ENCODE measurements at regions not wholly inside any gene's neighbourhood (a gene's known extent, or its start where the extent isn't known, plus 50 kb on each side); places are given as distances from the start of the nearest gene placed in this dataset.

DNA sequence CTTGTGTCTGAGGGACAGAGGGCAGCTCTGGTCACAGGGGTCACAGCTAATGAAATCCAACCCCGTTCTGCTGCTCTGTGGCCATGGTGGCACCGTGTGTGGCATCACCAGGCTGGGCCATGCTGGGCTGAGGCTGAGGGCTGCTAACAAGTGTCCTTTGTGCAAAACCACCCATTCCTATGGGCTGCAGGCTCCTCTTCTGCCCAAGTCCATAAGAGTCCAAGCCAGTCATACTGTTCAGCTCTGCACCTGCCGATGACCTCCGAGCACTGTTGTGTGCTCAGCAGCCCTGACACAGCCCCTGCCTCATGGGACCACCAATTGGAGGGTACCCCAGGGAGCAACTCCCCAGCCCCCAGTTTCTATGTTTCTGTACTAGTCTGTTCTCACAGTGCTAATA, 133.1 kb downstream of the WDR11 start:
- no peak for DNase-seq (ENCODE audit: low read depth)
- TF ChIP-seq, protein P1, sequence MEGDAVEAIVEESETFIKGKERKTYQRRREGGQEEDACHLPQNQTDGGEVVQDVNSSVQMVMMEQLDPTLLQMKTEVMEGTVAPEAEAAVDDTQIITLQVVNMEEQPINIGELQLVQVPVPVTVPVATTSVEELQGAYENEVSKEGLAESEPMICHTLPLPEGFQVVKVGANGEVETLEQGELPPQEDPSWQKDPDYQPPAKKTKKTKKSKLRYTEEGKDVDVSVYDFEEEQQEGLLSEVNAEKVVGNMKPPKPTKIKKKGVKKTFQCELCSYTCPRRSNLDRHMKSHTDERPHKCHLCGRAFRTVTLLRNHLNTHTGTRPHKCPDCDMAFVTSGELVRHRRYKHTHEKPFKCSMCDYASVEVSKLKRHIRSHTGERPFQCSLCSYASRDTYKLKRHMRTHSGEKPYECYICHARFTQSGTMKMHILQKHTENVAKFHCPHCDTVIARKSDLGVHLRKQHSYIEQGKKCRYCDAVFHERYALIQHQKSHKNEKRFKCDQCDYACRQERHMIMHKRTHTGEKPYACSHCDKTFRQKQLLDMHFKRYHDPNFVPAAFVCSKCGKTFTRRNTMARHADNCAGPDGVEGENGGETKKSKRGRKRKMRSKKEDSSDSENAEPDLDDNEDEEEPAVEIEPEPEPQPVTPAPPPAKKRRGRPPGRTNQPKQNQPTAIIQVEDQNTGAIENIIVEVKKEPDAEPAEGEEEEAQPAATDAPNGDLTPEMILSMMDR (conservative IDR thresholded peaks at IDR 0.05; ENCODE audit: control insufficient read depth, insufficient read depth, low read depth, low read length) = no peak

DNA sequence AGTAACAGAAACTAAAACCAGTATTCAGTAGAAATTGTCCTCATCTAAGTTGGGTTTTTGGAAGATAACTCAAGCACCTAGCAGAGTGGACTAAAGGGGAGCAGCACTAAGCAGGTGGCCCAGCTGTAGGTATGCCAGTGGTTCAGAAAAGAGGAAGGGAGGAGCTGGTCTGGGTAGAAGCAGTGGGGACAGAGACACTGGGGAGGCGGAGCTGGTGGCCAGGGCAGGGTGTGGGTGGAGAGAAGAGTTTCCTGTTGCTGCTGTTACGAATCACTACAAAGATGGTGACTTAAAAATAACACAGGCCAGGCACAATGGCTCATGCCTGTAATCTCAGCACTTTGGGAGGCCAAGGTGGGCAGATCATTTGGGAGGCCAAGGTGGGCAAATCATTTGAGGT, 136.2 kb downstream of the WDR11 start:
- TF ChIP-seq, protein P1 (conservative IDR thresholded peaks at IDR 0.05; ENCODE audit: control insufficient read depth, insufficient read depth, low read depth, low read length) = no peak
- H3K4me3 ChIP-seq (ENCODE audit: control insufficient read depth, low read depth, low read length) = no peak overlapping the region
- no peak for DNase-seq (ENCODE audit: low read depth)

More for the DNA sequence above, 133.1 kb downstream of the WDR11 start:
- no peak overlapping the region for H3K4me3 ChIP-seq (ENCODE audit: control insufficient read depth, low read depth, low read length)

DNA sequence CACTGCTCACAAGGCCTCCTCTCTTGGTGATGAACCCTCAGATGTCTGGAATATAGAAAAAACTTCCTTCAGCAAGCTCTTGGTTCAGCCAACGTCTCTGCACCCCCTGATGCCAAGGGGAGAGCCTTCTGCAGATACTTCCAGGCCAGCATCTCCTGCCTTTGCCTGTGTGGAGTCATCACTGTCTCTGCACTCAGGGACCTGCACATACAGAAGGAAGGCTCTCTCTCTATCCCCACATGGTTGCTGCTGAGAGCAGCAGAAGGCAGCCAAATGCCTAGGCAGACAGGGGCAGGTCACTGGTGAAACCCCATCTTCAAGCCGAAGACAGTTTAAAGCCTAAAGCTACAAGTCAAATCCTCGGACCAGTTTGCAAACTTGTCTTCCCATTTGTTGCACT, 137.6 kb downstream of the WDR11 start:
- TF ChIP-seq, protein P1 (conservative IDR thresholded peaks at IDR 0.05; ENCODE audit: control insufficient read depth, insufficient read depth, low read depth, low read length) = no peak
- H3K4me3 ChIP-seq (ENCODE audit: control insufficient read depth, low read depth, low read length) = no peak overlapping the region

DNA sequence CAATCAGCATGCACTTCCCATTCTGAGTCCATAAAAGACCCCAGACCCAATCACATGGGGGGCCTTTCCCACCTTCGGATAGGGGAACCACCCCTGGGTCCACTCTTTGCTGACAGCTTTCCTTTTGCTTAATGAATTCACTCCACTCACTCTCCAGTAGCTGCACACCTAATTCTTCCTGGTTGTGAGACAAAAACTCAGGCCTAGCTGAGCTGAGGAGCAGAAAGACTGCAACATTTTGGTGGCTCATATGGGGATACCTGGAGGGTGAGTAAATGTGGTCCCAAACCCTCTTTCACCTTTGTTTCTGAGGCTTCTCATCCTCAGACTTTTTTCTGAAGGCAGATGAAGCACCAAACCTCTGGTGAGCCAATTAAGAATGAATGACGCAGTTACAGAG, 138.1 kb downstream of the WDR11 start:
- TF ChIP-seq, protein P1 (conservative IDR thresholded peaks at IDR 0.05; ENCODE audit: control insufficient read depth, insufficient read depth, low read depth, low read length) = no peak
- H3K4me3 ChIP-seq (ENCODE audit: control insufficient read depth, low read depth, low read length) = no peak overlapping the region
- DNase-seq (ENCODE audit: low read depth) = no peak

More for the DNA sequence above, 137.6 kb downstream of the WDR11 start:
- DNase-seq (ENCODE audit: low read depth) = no peak

DNA sequence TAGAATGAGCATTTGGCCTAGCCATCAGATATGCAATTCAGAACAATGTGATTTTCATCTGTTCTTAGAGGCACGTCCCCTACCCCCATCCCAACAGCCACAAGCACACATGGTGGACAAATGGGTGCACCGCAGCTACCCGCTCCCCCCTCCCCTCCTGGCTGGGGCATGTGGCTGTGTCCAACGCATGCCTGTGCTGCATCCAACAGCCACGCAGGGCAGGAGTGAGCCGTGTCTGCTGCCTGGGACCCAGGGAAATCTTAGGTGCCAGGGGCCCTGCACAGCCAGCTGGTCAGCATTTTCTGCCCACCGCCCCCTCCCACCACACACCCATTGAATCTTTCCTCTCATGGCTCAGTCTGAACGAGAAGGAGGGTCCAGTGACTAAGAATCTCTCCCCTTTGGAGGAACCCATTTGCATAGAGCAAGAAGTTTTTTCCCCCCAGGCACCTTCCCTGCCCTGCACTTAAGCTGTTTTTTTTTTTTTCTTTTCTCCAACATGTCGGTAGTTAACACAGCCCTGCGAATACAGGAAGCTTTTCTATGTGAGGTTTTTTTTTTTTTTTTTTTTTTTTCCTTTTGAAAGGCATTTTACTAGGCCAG, 138.9 kb downstream of the WDR11 start:
- no peak for DNase-seq (ENCODE audit: low read depth)
- TF ChIP-seq, protein P1 (conservative IDR thresholded peaks at IDR 0.05; ENCODE audit: control insufficient read depth, insufficient read depth, low read depth, low read length) = no peak
- no peak overlapping the region for H3K4me3 ChIP-seq (ENCODE audit: control insufficient read depth, low read depth, low read length)

DNA sequence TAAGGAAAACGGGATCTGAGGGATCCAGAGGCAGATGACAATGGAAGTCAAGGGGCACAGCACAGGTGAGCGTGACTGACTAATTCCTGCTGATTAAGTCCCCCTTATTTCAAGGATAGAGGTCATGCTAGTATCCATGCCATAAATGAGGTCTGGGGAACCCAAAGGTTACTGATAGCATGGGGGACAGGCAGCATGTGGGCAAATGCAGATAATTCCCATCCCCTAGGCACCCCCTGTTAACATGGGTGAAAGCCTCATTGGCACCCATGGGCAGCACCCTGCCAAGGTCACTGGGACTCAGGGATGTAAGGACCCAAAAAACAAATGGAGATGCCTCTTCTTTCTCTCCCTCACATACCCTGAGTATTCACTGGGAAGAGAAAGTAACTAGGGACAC, 139.7 kb downstream of the WDR11 start:
- TF ChIP-seq, protein P1 (conservative IDR thresholded peaks at IDR 0.05; ENCODE audit: control insufficient read depth, insufficient read depth, low read depth, low read length) = no peak
- H3K4me3 ChIP-seq (ENCODE audit: control insufficient read depth, low read depth, low read length) = no peak overlapping the region
- DNase-seq (ENCODE audit: low read depth) = no peak

DNA sequence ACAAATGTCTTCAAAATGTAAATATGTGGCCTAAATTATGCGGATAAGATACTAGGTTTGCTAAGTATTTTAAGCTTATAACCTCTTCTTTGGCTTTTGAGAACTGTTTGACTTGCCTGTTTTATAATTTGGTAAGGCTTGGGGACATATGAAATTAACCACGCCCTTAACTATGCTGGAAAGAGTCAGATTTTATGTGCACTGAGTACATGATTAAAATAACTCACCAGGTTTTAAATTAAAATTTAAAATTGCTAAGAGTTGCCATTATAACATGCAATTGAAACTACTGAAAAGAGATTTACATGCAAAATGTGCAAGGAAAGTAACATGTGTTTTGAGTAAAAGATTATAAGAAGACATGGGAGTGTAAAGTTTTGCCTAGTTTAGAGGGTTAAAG, 141.9 kb downstream of the WDR11 start:
- TF ChIP-seq, protein P1 (conservative IDR thresholded peaks at IDR 0.05; ENCODE audit: control insufficient read depth, insufficient read depth, low read depth, low read length) = no peak
- DNase-seq (ENCODE audit: low read depth) = no peak
- no peak overlapping the region for H3K4me3 ChIP-seq (ENCODE audit: control insufficient read depth, low read depth, low read length)
